ENCODE measurements at regions not wholly inside any gene's neighbourhood (a gene's known extent, or its start where the extent isn't known, plus 50 kb on each side); places are given as distances from the start of the nearest gene placed in this dataset.

- Histone ChIP-seq H2AFZ (ENCODE audit: low read length) (no peak overlapping the region), H3K4me3 (ENCODE audit: low read length, poor library complexity, severe bottlenecking) (no peak overlapping the region), H3K36me3 (ENCODE audit: insufficient read depth, low read length) (no peaks in the 10 kb centered on the region), H3K4me1 (ENCODE audit: insufficient read depth, low read length, poor library complexity, severe bottlenecking) (no peaks in the 10 kb centered on the region), H3K9ac (ENCODE audit: low read depth, low read length, poor library complexity, severe bottlenecking) (no peak overlapping the region), H3K27me3 (ENCODE audit: insufficient read depth, low read length, poor library complexity, severe bottlenecking) (no peaks in the 10 kb centered on the region), H3K4me2 (ENCODE audit: low read depth, low read length, poor library complexity, severe bottlenecking) (no peak overlapping the region), H4K20me1 (ENCODE audit: insufficient read depth, low read length, poor library complexity, severe bottlenecking) (no peaks in the 10 kb centered on the region), H3K9me2 (replicated peaks; ENCODE audit: low read depth, low read length) (no peaks in the 10 kb centered on the region), H3F3A (ENCODE audit: low read depth) (no peaks in the 10 kb centered on the region), H3K79me2 (ENCODE audit: insufficient read depth, low read length) (no peaks in the 10 kb centered on the region), H3K9me3 (ENCODE audit: insufficient read depth, low read depth, low read length) (no peaks in the 10 kb centered on the region)
- TF ChIP-seq CTCF (conservative IDR thresholded peaks at IDR 0.05; ENCODE audit: low read length) = no peak
- TF ChIP-seq EZH2phosphoT487 (IDR thresholded peaks at IDR 0.05; ENCODE audit: borderline replicate concordance) = no peak
Measured at GRCh38 chr11:15707194-15707593, 592.5 kb downstream of the INSC start.

- no peaks in the 10 kb centered on the region for H3K4me1 ChIP-seq (ENCODE audit: insufficient read depth, low read length, poor library complexity, severe bottlenecking)
- H3K9me2 ChIP-seq (replicated peaks; ENCODE audit: low read depth, low read length) = no peaks in the 10 kb centered on the region
- TF ChIP-seq EZH2phosphoT487 (IDR thresholded peaks at IDR 0.05; ENCODE audit: borderline replicate concordance) (no peak), CTCF (conservative IDR thresholded peaks at IDR 0.05; ENCODE audit: low read length) (no peak)
- no peaks in the 10 kb centered on the region for H3K79me2 ChIP-seq (ENCODE audit: insufficient read depth, low read length)
- no peaks in the 10 kb centered on the region for H3K27me3 ChIP-seq (ENCODE audit: insufficient read depth, low read length, poor library complexity, severe bottlenecking)
- no peak overlapping the region for H3K4me2 ChIP-seq (ENCODE audit: low read depth, low read length, poor library complexity, severe bottlenecking)
- H3K9ac ChIP-seq (ENCODE audit: low read depth, low read length, poor library complexity, severe bottlenecking) = no peak overlapping the region
- H4K20me1 ChIP-seq (ENCODE audit: insufficient read depth, low read length, poor library complexity, severe bottlenecking) = no peaks in the 10 kb centered on the region
- H3K4me3 ChIP-seq (ENCODE audit: low read length, poor library complexity, severe bottlenecking) = no peak overlapping the region
- no peaks in the 10 kb centered on the region for H3K36me3 ChIP-seq (ENCODE audit: insufficient read depth, low read length)
- no peaks in the 10 kb centered on the region for H3F3A ChIP-seq (ENCODE audit: low read depth)
- H2AFZ ChIP-seq (ENCODE audit: low read length) = no peak overlapping the region
- H3K9me3 ChIP-seq (ENCODE audit: insufficient read depth, low read depth, low read length) = no peaks in the 10 kb centered on the region
Measured at GRCh38 chr11:15707971-15708370, 593.2 kb downstream of the INSC start.

- H3K9me2 ChIP-seq (replicated peaks; ENCODE audit: low read depth, low read length) = no peaks in the 10 kb centered on the region
- H3K4me3 ChIP-seq (ENCODE audit: low read length, poor library complexity, severe bottlenecking) = no peak overlapping the region
- H3K27me3 ChIP-seq (ENCODE audit: insufficient read depth, low read length, poor library complexity, severe bottlenecking) = no peaks in the 10 kb centered on the region
- H3K9me3 ChIP-seq (ENCODE audit: insufficient read depth, low read depth, low read length) = no peaks in the 10 kb centered on the region
- no peak overlapping the region for H2AFZ ChIP-seq (ENCODE audit: low read length)
- no peak overlapping the region for H3K9ac ChIP-seq (ENCODE audit: low read depth, low read length, poor library complexity, severe bottlenecking)
- no peaks in the 10 kb centered on the region for H4K20me1 ChIP-seq (ENCODE audit: insufficient read depth, low read length, poor library complexity, severe bottlenecking)
- TF ChIP-seq EZH2phosphoT487 (IDR thresholded peaks at IDR 0.05; ENCODE audit: borderline replicate concordance) (no peak), CTCF (conservative IDR thresholded peaks at IDR 0.05; ENCODE audit: low read length) (no peak)
- no peak overlapping the region for H3K4me2 ChIP-seq (ENCODE audit: low read depth, low read length, poor library complexity, severe bottlenecking)
- H3K36me3 ChIP-seq (ENCODE audit: insufficient read depth, low read length) = no peaks in the 10 kb centered on the region
- no peaks in the 10 kb centered on the region for H3K79me2 ChIP-seq (ENCODE audit: insufficient read depth, low read length)
- H3F3A ChIP-seq (ENCODE audit: low read depth) = no peaks in the 10 kb centered on the region
- H3K4me1 ChIP-seq (ENCODE audit: insufficient read depth, low read length, poor library complexity, severe bottlenecking) = no peaks in the 10 kb centered on the region
Measured at GRCh38 chr11:15710580-15711275, 596.0 kb downstream of the INSC start.
